ENCODE measurements at regions not wholly inside any gene's neighbourhood (a gene's known extent, or its start where the extent isn't known, plus 50 kb on each side); places are given as distances from the start of the nearest gene placed in this dataset.

- POLR2A ChIA-PET = no interaction called here
- no peaks in the 10 kb centered on the region for H3K4me1 Mint-ChIP-seq
- TF ChIP-seq, protein P1, sequence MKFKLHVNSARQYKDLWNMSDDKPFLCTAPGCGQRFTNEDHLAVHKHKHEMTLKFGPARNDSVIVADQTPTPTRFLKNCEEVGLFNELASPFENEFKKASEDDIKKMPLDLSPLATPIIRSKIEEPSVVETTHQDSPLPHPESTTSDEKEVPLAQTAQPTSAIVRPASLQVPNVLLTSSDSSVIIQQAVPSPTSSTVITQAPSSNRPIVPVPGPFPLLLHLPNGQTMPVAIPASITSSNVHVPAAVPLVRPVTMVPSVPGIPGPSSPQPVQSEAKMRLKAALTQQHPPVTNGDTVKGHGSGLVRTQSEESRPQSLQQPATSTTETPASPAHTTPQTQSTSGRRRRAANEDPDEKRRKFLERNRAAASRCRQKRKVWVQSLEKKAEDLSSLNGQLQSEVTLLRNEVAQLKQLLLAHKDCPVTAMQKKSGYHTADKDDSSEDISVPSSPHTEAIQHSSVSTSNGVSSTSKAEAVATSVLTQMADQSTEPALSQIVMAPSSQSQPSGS (CRISPR knock-in tag; IDR thresholded peaks at IDR 0.05; ENCODE audit: borderline replicate concordance, low read depth) = no peak
- TF ChIP-seq MAX (CRISPR knock-in tag; IDR thresholded peaks at IDR 0.05) (no peak), PRDM15 (CRISPR knock-in tag; IDR thresholded peaks at IDR 0.05) (no peak), ZNF232 (CRISPR knock-in tag; IDR thresholded peaks at IDR 0.05) (no peak), STAT6 (CRISPR knock-in tag; conservative IDR thresholded peaks at IDR 0.05; ENCODE audit: low read depth) (no peak), NR1H2 (CRISPR knock-in tag; IDR thresholded peaks at IDR 0.05) (no peak), ZBTB43 (CRISPR knock-in tag; IDR thresholded peaks at IDR 0.05) (no peak), TEAD1 (CRISPR knock-in tag; IDR thresholded peaks at IDR 0.05) (no peak), NFYB (CRISPR knock-in tag; conservative IDR thresholded peaks at IDR 0.05; ENCODE audit: low read depth) (no peak), SMAD4 (CRISPR knock-in tag; IDR thresholded peaks at IDR 0.05) (no peak)
- no peaks in the 10 kb centered on the region for H3K27me3 Mint-ChIP-seq (ENCODE audit: low read depth)
- DNase-seq (ENCODE audit: low spot score) (no peak), ATAC-seq (no peak)
- no peak overlapping the region for H3K4me3 Mint-ChIP-seq
- no peak overlapping the region for H3K27ac Mint-ChIP-seq
- CTCF ChIA-PET = no interaction called here
- H3K36me3 Mint-ChIP-seq = no peaks in the 10 kb centered on the region
- no peaks in the 10 kb centered on the region for H3K9me3 Mint-ChIP-seq
Observed at GRCh38 chr5:97436405-97436804, 253.4 kb upstream of the RIOK2 start.

- no peak for DNase-seq (ENCODE audit: low spot score)
- H3K9me3 Mint-ChIP-seq = peaks cover 27% of the 10 kb centered on the region
- H3K27me3 Mint-ChIP-seq (ENCODE audit: low read depth) = no peaks in the 10 kb centered on the region
- ATAC-seq = no peak
- CTCF ChIA-PET = no interaction called here
- TF ChIP-seq SOX15 (CRISPR knock-in tag; IDR thresholded peaks at IDR 0.05) (no peak), TP53 (CRISPR knock-in tag; IDR thresholded peaks at IDR 0.05) (no peak), KAT7 (CRISPR knock-in tag; IDR thresholded peaks at IDR 0.05; ENCODE audit: borderline replicate concordance) (no peak), NR3C1 (CRISPR knock-in tag; conservative IDR thresholded peaks at IDR 0.05; ENCODE audit: low read depth) (no peak), IRF2 (CRISPR knock-in tag; IDR thresholded peaks at IDR 0.05; ENCODE audit: borderline replicate concordance, low read depth) (no peak), GABPB1 (CRISPR knock-in tag; IDR thresholded peaks at IDR 0.05) (no peak), ZSCAN18 (CRISPR knock-in tag; IDR thresholded peaks at IDR 0.05) (no peak), GRHL2 (CRISPR knock-in tag; IDR thresholded peaks at IDR 0.05; ENCODE audit: insufficient replicate concordance, severe bottlenecking) (no peak), CREB1 (CRISPR knock-in tag; IDR thresholded peaks at IDR 0.05) (no peak)
- no peak overlapping the region for H3K4me3 Mint-ChIP-seq
- POLR2A ChIA-PET = no interaction called here
- H3K27ac Mint-ChIP-seq = no peak overlapping the region
- 0 out of 2 replicates have a peak, but pooled peaks cover 3% of the 10 kb centered on the region for H3K36me3 Mint-ChIP-seq
- no peaks in the 10 kb centered on the region for H3K4me1 Mint-ChIP-seq
Observed at GRCh38 chr5:97443740-97444139, 260.7 kb upstream of the RIOK2 start.

Measured in WTC11 (cell line).